HCT116 (cell line): ENCODE measurements at regions not wholly inside any gene's neighbourhood (a gene's known extent, or its start where the extent isn't known, plus 50 kb on each side); places are given as distances from the start of the nearest gene placed in this dataset.

ENCODE experiments used
- ATAC-seq: fragments of 200-7000 bp; cut with Tn5 transposase; 2 replicates; pipeline ENCODE4 v1.9.1; 2020; ENCODE audit warnings: mild to moderate bottlenecking, moderate library complexity
- BruUV-seq: library from RNA; stranded (reverse); fragments of 400-500 nt; replicated peaks from 2 replicates; lab custom pipeline; 2021; lab: Mats Ljungman, UMichigan
- CTCF ChIA-PET: fragments of 300-600 bp; sonication (Branson Sonifier 250); formaldehyde crosslinking; loops from one replicate; lab custom pipeline; 2021; ENCODE audit warnings: antibody characterized with exemption; lab: Charles Lee
- POLR2A ChIA-PET: fragments of 300-600, 350-600 bp; sonication (Branson Sonifier 250); formaldehyde crosslinking; loops from one replicate; lab custom pipeline; 2021; ENCODE audit warnings: antibody characterized with exemption; lab: Charles Lee
- RAD21 ChIA-PET, 2 experiments: fragments of 300-600 bp; sonication (Branson Sonifier 250); formaldehyde crosslinking; loops; one replicate each; lab custom pipeline; 2023; ENCODE audit warnings: low total read pairs in 2 of 2; ENCODE audit not compliant: uncharacterized antibody in 2 of 2, unreplicated experiment in 2 of 2, low non-redundant PET in 1 of 2; lab: Charles Lee
- DNase-seq: peaks from one replicate; pipeline ENCODE4 v3.0.0-alpha.2; 2010; ENCODE audit warnings: low read depth, low spot score
- H2AFZ ChIP-seq: fragments of 200-600 bp; shearing (Covaris generic), sonication (generic); 2 replicates; pipeline ENCODE4 v1.6.1; 2017; ENCODE audit warnings: low read depth, mixed run types, mixed read lengths, antibody characterized with exemption, low read length; ENCODE audit not compliant: poor library complexity, severe bottlenecking
- H3K27ac ChIP-seq: 2 replicates; pipeline ENCODE4 v1.5.1; 2012; ENCODE audit warnings: low read depth, low read length
- H3K27me3 ChIP-seq: fragments of 200-600 bp; sonication (generic); 2 replicates; pipeline ENCODE4 v1.6.1; 2016; ENCODE audit warnings: mixed run types, low read length, mixed read lengths; ENCODE audit not compliant: insufficient read depth
- H3K36me3 ChIP-seq, 2 experiments: fragments of 200-500 bp in 1 of 2; fragments of 200-600 bp in 1 of 2; sonication (Bioruptor generic) in 1 of 2; sonication (generic) in 1 of 2; 2 replicates each; pipeline versions ENCODE4 v1.5.1 to v1.6.1; 2014 to 2016; ENCODE audit warnings: low read length in 2 of 2, inconsistent platforms in 1 of 2, mixed read lengths in 1 of 2, mixed run types in 1 of 2; ENCODE audit not compliant: insufficient read depth in 2 of 2, control insufficient read depth in 1 of 2
- H3K4me1 ChIP-seq, 2 experiments: fragments of 200-600 bp in 1 of 2; sonication (generic) in 1 of 2; 2 replicates each; pipeline versions ENCODE4 v1.5.1 to v1.6.1; 2012 to 2017; ENCODE audit warnings: low read length in 2 of 2, inconsistent platforms in 1 of 2, mild to moderate bottlenecking in 1 of 2, mixed read lengths in 1 of 2, mixed run types in 1 of 2, moderate library complexity in 1 of 2; ENCODE audit not compliant: insufficient read depth in 2 of 2, control insufficient read depth in 1 of 2
- H3K4me2 ChIP-seq: fragments of 200-600 bp; sonication (generic); 2 replicates; pipeline ENCODE4 v1.6.1; 2017; ENCODE audit warnings: mixed run types, low read length, mixed read lengths
- H3K4me3 ChIP-seq, 2 experiments: fragments of 200-600 bp in 1 of 2; sonication (generic) in 1 of 2; replicated peaks in 1 of 2; 2 replicates each; pipeline ENCODE4 v1.5.1; 2011 to 2016; ENCODE audit warnings: low read length in 2 of 2, control low read depth in 1 of 2, low read depth in 1 of 2, mild to moderate bottlenecking in 1 of 2, mixed read lengths in 1 of 2, mixed run types in 1 of 2
- H3K79me2 ChIP-seq: fragments of 200-600 bp; sonication (generic); 2 replicates; pipeline ENCODE4 v1.6.1; 2017; ENCODE audit warnings: mild to moderate bottlenecking, mixed run types, low read length, moderate library complexity, mixed read lengths; ENCODE audit not compliant: insufficient read depth
- H3K9ac ChIP-seq: fragments of 200-600 bp; sonication (generic); 2 replicates; pipeline ENCODE4 v1.6.1; 2016; ENCODE audit warnings: low read length, mixed read lengths
- H3K9me2 ChIP-seq: fragments of 200-600 bp; sonication (generic), shearing (Covaris generic); 2 replicates; pipeline ENCODE4 v1.6.1; 2017; ENCODE audit warnings: mixed run types, mild to moderate bottlenecking, moderate library complexity; ENCODE audit not compliant: insufficient read depth
- H3K9me3 ChIP-seq, 2 experiments: fragments of 200-500 bp in 1 of 2; fragments of 200-600 bp in 1 of 2; sonication (Bioruptor generic) in 1 of 2; sonication (generic) in 1 of 2; 2 replicates each; pipeline ENCODE4 v1.6.1; 2014 to 2017; ENCODE audit warnings: low read length in 2 of 2, mixed read lengths in 2 of 2, inconsistent platforms in 1 of 2, low read depth in 1 of 2, mild to moderate bottlenecking in 1 of 2, mixed run types in 1 of 2, moderate library complexity in 1 of 2; ENCODE audit not compliant: control insufficient read depth in 1 of 2, insufficient read depth in 1 of 2
- H4K20me1 ChIP-seq: fragments of 200-600 bp; sonication (generic), shearing (Covaris generic); 2 replicates; pipeline ENCODE4 v1.6.1; 2017; ENCODE audit warnings: mixed run types, mild to moderate bottlenecking, moderate library complexity; ENCODE audit not compliant: insufficient read depth
- CBX3 ChIP-seq: IDR thresholded peaks from 2 replicates; pipeline ENCODE4 v1.6.1; 2012; ENCODE audit warnings: low read depth
- CEBPB ChIP-seq: IDR thresholded peaks from 2 replicates; pipeline ENCODE4 v1.6.1; 2012; ENCODE audit warnings: low read depth
- EGR1 ChIP-seq: IDR thresholded peaks from 2 replicates; pipeline ENCODE4 v1.6.1; 2012; ENCODE audit warnings: low read depth
- EZH2phosphoT487 ChIP-seq: fragments of 200-600 bp; IDR thresholded peaks from 2 replicates; pipeline ENCODE4 v1.6.1; 2018; ENCODE audit warnings: antibody characterized with exemption, borderline replicate concordance
- SRF ChIP-seq: IDR thresholded peaks from 2 replicates; pipeline ENCODE4 v1.6.1; 2012; ENCODE audit warnings: low read depth
- intact Hi-C: fragments of 100-400 bp; cut with micrococcal nuclease; formaldehyde crosslinking; loops from 2 replicates; pipeline ENCODE4 v1.10.0; 2022
- TF ChIP-seq, protein P1 (sequence below): IDR thresholded peaks from 2 replicates; pipeline ENCODE4 v1.6.1; 2012
- TF ChIP-seq, protein P2 (sequence below): IDR thresholded peaks from 2 replicates; pipeline ENCODE4 v1.6.1; 2012; ENCODE audit warnings: low read depth

DNA sequence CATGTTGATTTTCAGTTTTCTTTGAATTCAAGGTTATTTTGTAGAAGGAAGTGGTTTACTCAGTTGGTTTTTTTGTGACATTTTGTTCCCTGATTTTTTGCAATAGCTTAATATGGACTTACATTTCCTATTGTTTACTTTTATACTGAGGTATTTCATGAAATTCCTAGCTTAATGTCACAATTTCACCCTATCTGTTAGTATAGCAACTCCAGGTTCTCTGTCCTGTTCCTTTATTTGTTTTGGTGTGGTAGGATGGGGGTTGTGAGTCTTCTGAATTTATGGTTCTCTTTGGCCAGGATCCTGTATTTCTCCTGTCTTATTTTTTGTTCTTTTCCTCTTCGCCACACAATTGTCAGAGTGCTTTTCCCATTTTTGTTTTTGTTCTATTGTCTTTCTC is 523.4 kb upstream of the ARRDC3 start:
- ChIA-PET POLR2A (no interaction called here), RAD21 (no interaction called here), CTCF (no interaction called here)
- H3K4me1 ChIP-seq: no peaks in the 10 kb centered on the region
- no peak overlapping the region for H2AFZ ChIP-seq
- no peaks in the 10 kb centered on the region for H3K9me3 ChIP-seq
- H3K36me3 ChIP-seq: no peaks in the 10 kb centered on the region
- no peak for DNase-seq
- no peak for TF ChIP-seq CBX3
- TF ChIP-seq, protein P1, sequence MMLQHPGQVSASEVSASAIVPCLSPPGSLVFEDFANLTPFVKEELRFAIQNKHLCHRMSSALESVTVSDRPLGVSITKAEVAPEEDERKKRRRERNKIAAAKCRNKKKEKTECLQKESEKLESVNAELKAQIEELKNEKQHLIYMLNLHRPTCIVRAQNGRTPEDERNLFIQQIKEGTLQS: no peak
- TF ChIP-seq, protein P2, sequence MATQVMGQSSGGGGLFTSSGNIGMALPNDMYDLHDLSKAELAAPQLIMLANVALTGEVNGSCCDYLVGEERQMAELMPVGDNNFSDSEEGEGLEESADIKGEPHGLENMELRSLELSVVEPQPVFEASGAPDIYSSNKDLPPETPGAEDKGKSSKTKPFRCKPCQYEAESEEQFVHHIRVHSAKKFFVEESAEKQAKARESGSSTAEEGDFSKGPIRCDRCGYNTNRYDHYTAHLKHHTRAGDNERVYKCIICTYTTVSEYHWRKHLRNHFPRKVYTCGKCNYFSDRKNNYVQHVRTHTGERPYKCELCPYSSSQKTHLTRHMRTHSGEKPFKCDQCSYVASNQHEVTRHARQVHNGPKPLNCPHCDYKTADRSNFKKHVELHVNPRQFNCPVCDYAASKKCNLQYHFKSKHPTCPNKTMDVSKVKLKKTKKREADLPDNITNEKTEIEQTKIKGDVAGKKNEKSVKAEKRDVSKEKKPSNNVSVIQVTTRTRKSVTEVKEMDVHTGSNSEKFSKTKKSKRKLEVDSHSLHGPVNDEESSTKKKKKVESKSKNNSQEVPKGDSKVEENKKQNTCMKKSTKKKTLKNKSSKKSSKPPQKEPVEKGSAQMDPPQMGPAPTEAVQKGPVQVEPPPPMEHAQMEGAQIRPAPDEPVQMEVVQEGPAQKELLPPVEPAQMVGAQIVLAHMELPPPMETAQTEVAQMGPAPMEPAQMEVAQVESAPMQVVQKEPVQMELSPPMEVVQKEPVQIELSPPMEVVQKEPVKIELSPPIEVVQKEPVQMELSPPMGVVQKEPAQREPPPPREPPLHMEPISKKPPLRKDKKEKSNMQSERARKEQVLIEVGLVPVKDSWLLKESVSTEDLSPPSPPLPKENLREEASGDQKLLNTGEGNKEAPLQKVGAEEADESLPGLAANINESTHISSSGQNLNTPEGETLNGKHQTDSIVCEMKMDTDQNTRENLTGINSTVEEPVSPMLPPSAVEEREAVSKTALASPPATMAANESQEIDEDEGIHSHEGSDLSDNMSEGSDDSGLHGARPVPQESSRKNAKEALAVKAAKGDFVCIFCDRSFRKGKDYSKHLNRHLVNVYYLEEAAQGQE: no peak
- H3K4me2 ChIP-seq: no peak overlapping the region
- no peaks in the 10 kb centered on the region for H3K79me2 ChIP-seq
- no peak overlapping the region for H3K9ac ChIP-seq
- no TSS peak for BruUV-seq
- H3K27me3 ChIP-seq: no peaks in the 10 kb centered on the region
- no peak for ATAC-seq
- no peaks in the 10 kb centered on the region for H4K20me1 ChIP-seq
- H3K4me3 ChIP-seq: no peak overlapping the region
- intact Hi-C loops: no loop called here
- H3K27ac ChIP-seq: no peak overlapping the region
- no peaks in the 10 kb centered on the region for H3K9me2 ChIP-seq

DNA sequence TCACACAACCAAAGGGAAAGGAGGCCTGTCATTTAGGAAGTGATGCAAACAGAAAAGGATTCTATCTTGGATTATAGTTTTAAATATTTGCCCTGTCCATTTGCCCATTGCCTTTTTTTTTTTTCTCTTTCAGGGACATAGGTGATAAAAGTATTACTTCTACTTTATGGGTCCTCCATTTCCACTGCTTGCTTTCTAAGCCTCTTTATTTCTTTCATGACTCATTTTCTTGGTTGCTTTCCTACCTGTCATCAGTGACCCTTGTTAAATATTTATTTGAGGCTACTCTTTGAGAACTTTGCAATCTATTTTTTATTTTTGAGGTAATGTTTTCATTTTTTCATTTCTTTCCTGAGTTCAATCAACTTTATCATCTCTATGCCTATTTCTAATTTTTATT is 522.9 kb upstream of the ARRDC3 start:
- BruUV-seq: no TSS peak
- Histone ChIP-seq H3K9ac (no peak overlapping the region), H3K4me3 (no peak overlapping the region), H4K20me1 (no peaks in the 10 kb centered on the region), H3K4me2 (no peak overlapping the region), H3K9me2 (no peaks in the 10 kb centered on the region), H2AFZ (no peak overlapping the region), H3K4me1 (no peaks in the 10 kb centered on the region), H3K27ac (no peak overlapping the region), H3K27me3 (no peaks in the 10 kb centered on the region), H3K79me2 (no peaks in the 10 kb centered on the region), H3K9me3 (no peaks in the 10 kb centered on the region), H3K36me3 (no peaks in the 10 kb centered on the region)
- TF ChIP-seq CEBPB: no peak
- no peak for TF ChIP-seq SRF
- TF ChIP-seq EZH2phosphoT487: no peak
- TF ChIP-seq EGR1: no peak
- intact Hi-C loops: no loop called here
- ChIA-PET RAD21 (no interaction called here), POLR2A (no interaction called here), CTCF (no interaction called here)
- no peak for ATAC-seq
- DNase-seq: no peak
